ENCODE measurements at regions not wholly inside any gene's neighbourhood (a gene's known extent, or its start where the extent isn't known, plus 50 kb on each side); places are given as distances from the start of the nearest gene placed in this dataset.
A peak's percentile ranks its signal among the peaks of the same experiment; 100 is the strongest.

GRCh38 chr20:11718474-11719094 is 199.1 kb upstream of the BTBD3 start:
- no peak for DNase-seq (ENCODE audit: low spot score)

- DNase-seq (ENCODE audit: low spot score), result no peak
These were observed 198.5 kb upstream of the BTBD3 start for GRCh38 chr20:11719153-11719552.

- DNase-seq (ENCODE audit: low spot score), result no peak
These were observed 196.3 kb upstream of the BTBD3 start for GRCh38 chr20:11721411-11721810.

- no peak for DNase-seq (ENCODE audit: low spot score)
These were observed 193.6 kb upstream of the BTBD3 start for GRCh38 chr20:11724097-11724496.

GRCh38 chr20:11726026-11726425 is 191.7 kb upstream of the BTBD3 start:
- DNase-seq (ENCODE audit: low spot score), result no peak

- DNase-seq (ENCODE audit: low spot score), result no peak
These were observed 190.0 kb upstream of the BTBD3 start for GRCh38 chr20:11727708-11728107.

GRCh38 chr20:11728937-11729336 is 188.8 kb upstream of the BTBD3 start:
- DNase-seq (ENCODE audit: low spot score), result no peak

- DNase-seq (ENCODE audit: low spot score), result no peak
These were observed 187.9 kb upstream of the BTBD3 start for GRCh38 chr20:11729806-11730205.

- no peak for DNase-seq (ENCODE audit: low spot score)
These were observed 183.3 kb upstream of the BTBD3 start for GRCh38 chr20:11734431-11734830.

GRCh38 chr20:11738852-11739251 is 178.8 kb upstream of the BTBD3 start:
- DNase-seq (ENCODE audit: low spot score), result no peak

GRCh38 chr20:11740975-11741374 is 176.7 kb upstream of the BTBD3 start:
- DNase-seq (ENCODE audit: low spot score), result no peak

- no peak for DNase-seq (ENCODE audit: low spot score)
These were observed 172.5 kb upstream of the BTBD3 start for GRCh38 chr20:11745145-11745544.

- DNase-seq (ENCODE audit: low spot score), result peak; percentile 1
These were observed 169.3 kb upstream of the BTBD3 start for GRCh38 chr20:11748436-11748835.

- no peak for DNase-seq (ENCODE audit: low spot score)
These were observed 165.4 kb upstream of the BTBD3 start for GRCh38 chr20:11752336-11752735.

GRCh38 chr20:11753155-11753554 is 164.5 kb upstream of the BTBD3 start:
- no peak for DNase-seq (ENCODE audit: low spot score)

GRCh38 chr20:11754451-11754850 is 163.2 kb upstream of the BTBD3 start:
- no peak for DNase-seq (ENCODE audit: low spot score)

GRCh38 chr20:11755071-11755841 is 162.4 kb upstream of the BTBD3 start:
- no peak for DNase-seq (ENCODE audit: low spot score)

GRCh38 chr20:11761497-11761896 is 156.2 kb upstream of the BTBD3 start:
- no peak for DNase-seq (ENCODE audit: low spot score)

- DNase-seq (ENCODE audit: low spot score), result no peak
These were observed 150.7 kb upstream of the BTBD3 start for GRCh38 chr20:11766961-11767360.

GRCh38 chr20:11769825-11770224 is 147.9 kb upstream of the BTBD3 start:
- DNase-seq (ENCODE audit: low spot score), result no peak

GRCh38 chr20:11772226-11772730 is 145.4 kb upstream of the BTBD3 start:
- no peak for DNase-seq (ENCODE audit: low spot score)

- DNase-seq (ENCODE audit: low spot score), result no peak
These were observed 141.0 kb upstream of the BTBD3 start for GRCh38 chr20:11776687-11777086.

- no peak for DNase-seq (ENCODE audit: low spot score)
These were observed 140.1 kb upstream of the BTBD3 start for GRCh38 chr20:11777387-11778205.

Measured in NAMALWA (cell line).